ENCODE measurements at regions not wholly inside any gene's neighbourhood (a gene's known extent, or its start where the extent isn't known, plus 50 kb on each side); places are given as distances from the start of the nearest gene placed in this dataset.

DNA sequence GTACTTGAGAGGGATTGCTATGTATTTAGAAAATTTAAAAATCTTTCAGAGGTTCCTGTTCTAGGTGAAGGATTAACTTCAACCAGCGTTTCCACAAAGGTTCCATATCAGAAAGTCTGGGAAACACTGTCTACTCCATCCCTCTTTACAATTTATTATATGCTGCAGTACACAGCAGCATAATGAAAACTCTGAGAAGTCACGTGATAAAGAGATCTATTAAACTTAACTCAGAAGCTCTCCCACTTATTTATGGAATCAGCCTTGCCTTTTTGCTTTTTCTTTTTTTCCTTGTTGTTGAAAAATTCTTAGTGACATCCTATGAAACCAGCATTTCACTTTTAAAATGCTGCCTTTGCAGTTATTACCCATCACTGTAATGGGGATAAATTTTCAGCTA, 186.2 kb downstream of the ACER2 start:
- DNase-seq (ENCODE audit: low spot score) = no peak

DNA sequence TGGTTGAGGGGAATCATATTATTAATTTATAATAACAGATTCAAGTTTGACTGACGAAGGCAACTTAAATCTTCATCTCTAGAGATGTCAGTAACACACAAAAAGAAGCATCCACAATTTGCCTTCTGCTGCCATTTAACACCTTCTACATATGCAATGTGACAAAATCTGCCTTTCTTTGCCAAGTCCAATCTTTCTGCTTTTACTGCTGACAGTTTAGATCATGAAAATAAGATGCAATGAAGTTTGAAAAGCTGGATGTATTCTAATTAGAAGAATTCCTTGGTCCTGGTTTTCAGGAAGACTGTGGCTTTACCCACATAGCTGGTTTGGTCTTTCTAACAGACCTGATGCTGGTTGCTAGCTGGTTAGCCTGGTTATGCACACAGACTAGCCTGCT, 178.9 kb downstream of the ACER2 start:
- no peak for DNase-seq (ENCODE audit: low spot score)

- DNase-seq (ENCODE audit: low spot score) = no peak
Observed at GRCh38 chr9:19583890-19584289, 175.1 kb downstream of the ACER2 start.

GRCh38 chr9:19577411-19577810, 168.6 kb downstream of the ACER2 start:
- no peak for DNase-seq (ENCODE audit: low spot score)

GRCh38 chr9:19568946-19569345, 160.1 kb downstream of the ACER2 start:
- DNase-seq (ENCODE audit: low spot score) = no peak

GRCh38 chr9:19564396-19565061, 155.7 kb downstream of the ACER2 start:
- DNase-seq (ENCODE audit: low spot score) = no peak

GRCh38 chr9:19555214-19555613, 146.4 kb downstream of the ACER2 start:
- peak; percentile 2 for DNase-seq (ENCODE audit: low spot score)

DNA sequence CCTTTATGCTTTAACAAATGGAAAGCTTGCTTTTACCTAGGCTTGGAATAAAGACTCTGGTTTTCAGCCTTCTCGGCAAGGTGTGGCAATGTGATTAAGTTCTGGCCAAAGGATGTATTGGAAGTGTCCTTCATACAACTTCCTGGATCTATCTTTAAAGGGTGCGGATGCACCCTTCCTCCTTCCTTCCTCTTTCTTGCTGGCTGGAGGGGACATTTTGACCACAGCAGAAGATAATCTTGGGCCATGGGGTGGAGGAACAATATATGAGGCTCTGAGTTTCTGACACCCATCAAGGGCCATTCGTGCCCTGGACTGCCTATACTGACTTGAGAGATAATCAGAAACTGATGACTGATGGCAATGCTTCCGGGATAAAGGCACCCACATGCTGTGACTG, 145.7 kb downstream of the ACER2 start:
- DNase-seq (ENCODE audit: low spot score) = no peak

DNA sequence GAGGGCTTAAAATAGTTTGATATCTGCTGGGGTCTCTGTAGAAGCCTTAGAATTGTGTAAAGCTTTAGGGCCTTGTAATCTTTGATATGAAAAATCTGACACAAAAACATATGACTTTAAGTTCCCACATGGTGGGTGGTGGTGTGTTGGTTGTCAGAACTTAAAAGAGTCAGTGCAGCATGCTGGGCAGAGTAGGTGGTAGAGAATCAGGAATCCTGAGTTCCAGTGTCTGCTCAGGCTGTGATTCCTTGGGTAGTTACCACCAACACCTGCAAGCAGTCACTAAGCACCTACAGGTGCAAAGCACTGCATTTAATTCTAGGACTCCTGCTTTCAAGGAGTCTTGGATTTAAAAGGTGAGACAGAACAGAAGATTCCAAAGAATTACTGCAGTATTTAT, 144.6 kb downstream of the ACER2 start:
- no peak for DNase-seq (ENCODE audit: low spot score)

DNA sequence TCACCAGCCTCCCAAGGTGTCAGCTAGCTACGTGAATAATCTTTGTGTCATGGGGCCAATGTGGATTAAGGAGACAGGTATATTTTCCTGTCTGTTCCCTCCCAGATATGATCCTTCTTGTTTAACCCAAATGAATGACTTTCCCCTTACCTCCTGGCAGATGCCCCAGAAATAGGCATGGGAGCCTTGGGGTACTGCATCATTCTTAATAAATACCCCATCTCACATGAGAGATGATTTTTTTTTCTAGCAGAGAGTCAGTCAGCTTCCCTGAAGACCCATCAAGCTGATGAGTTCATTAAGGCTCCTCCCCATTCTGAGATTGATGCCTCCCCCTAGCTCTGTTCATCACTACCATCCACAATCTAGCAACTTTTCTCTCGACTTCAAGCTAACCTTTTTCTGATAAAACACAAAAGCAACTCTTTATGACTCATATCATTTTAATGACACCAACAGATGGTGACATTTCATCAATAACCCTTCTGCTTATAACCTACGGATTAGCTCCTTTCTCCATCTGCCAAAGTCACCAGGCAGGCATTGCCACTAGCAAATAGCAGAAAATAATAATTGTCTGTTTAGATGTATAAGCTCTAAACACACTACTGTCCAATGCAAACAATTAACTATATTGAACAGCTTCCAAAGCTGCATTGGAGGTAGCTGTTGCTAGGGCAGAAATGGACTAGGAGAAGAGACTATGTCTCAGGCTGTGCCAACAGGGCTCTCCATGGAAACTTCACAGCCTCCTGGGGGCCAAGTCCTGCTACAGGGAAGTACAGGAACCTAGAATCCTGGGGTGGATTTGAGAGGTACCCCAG, 143.7 kb downstream of the ACER2 start:
- DNase-seq (ENCODE audit: low spot score) = no peak

GRCh38 chr9:19551124-19551929, 142.5 kb downstream of the ACER2 start:
- no peak for DNase-seq (ENCODE audit: low spot score)

DNA sequence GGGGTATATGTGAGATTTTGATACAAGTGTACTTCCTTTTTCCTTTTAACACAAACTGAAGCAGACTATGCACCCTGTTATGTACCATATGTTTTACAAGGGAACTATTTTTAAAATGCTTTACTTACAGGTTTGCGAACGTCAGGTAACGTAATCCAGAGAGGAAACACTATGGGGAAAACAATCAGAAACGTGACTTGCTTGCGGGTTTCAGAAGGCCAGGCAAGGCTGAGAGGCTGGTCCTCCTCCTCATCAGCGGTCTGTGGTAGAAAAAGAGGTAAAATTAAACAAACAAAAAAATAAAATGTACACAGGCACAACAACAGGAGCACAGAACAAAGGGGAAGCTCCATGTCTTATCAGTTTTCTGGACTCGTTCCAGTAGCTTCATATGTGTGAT, 141.2 kb downstream of the ACER2 start:
- no peak for DNase-seq (ENCODE audit: low spot score)

- no peak for DNase-seq (ENCODE audit: low spot score)
Observed at GRCh38 chr9:19533373-19533772, 124.6 kb downstream of the ACER2 start.

- no peak for DNase-seq (ENCODE audit: low spot score)
Observed at GRCh38 chr9:19527663-19528062, 118.9 kb downstream of the ACER2 start.

GRCh38 chr9:19522558-19522957, 113.7 kb downstream of the ACER2 start:
- DNase-seq (ENCODE audit: low spot score) = no peak

GRCh38 chr9:19521205-19521604, 112.4 kb downstream of the ACER2 start:
- DNase-seq (ENCODE audit: low spot score) = no peak

DNA sequence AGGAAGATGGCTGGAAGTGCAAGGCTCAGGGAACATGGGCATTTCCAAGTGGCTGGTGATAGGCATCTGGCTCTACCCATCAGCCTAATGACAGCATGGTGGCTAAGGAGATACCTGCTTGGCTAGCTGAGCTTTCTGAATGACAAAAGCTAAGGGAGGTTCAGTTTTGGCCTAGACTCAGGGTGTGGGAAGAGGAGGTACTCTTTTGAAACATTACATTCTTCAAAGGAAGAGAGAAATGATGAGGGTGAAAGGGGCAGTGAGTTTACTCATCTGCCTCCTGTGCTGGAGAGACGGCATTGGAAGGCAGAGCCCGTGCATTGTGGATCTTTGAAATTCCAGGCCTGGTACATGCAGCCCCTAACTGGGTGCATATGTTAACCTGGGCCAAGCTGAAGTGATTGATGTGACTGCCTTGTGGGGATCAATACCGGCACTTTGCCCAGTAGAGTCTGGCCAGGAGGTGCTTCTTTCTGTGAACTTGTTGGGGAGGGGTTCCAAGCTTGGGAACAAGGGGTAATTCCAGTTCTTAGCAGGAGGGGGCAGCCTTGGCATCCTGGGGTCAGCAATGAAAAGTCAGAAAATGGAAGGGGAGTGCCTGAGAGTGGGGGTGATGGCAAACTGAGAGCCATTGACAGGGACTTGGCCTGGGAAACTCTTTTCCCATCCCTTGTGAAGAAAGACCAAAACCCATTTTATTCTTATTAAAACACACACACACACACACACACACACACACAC, 108.6 kb downstream of the ACER2 start:
- peak; percentile 20 for DNase-seq (ENCODE audit: low spot score)

DNA sequence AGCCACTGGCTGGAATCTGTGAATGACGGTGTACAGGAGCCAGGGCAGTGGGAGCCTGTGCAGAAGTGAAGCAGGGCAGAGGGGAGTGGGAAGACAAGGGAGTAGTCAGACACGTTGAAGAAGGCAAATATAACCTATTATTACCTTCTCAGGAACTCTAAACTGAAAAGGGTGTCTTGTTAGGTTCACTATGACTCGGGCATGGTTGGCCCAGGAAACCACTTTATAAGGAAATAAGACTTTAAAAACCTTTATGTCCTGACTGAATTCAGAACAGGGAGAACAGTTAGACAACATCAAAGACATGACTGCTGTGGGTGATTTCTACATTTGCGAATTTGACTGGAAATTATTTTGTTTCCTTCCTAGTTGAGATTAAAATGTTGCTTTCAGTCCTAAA, 107.5 kb downstream of the ACER2 start:
- peak; percentile 58 for DNase-seq (ENCODE audit: low spot score)

GRCh38 chr9:19513671-19514275, 105.0 kb downstream of the ACER2 start:
- no peak for DNase-seq (ENCODE audit: low spot score)

DNA sequence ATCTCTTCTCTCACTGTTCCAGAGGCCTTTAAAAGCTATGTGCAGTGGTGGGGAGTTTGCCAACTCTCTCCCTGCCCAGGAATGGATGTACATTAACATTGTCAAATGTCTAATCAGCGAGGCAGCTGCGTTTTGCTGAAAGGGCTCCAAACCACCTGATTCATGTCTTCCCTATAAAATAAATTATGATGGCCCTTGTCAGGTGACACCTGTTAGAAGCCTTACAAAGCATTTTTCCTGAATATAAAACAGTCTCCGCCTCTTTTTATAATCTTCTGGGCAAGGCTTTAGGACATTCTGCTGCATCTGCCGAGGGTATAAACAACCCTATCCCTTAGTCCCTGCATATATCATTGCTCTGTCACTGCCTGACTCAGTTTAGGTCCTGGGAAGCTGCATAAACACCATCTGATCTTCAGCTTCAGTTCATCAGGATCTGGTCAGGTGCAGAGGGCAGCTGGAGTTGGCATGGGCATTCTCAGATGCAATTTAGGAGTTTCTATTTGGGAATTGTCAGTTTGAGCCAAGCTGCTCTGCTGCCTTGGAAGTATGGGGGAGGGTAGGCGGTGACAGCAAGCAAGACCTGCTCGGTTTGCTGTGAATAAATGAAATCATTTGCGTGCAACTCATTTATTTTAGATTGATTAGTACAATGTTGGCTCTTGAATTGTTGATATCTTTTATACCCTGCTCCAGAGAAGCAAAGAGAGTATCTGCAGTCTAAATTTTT, 103.5 kb downstream of the ACER2 start:
- DNase-seq (ENCODE audit: low spot score) = no peak

DNA sequence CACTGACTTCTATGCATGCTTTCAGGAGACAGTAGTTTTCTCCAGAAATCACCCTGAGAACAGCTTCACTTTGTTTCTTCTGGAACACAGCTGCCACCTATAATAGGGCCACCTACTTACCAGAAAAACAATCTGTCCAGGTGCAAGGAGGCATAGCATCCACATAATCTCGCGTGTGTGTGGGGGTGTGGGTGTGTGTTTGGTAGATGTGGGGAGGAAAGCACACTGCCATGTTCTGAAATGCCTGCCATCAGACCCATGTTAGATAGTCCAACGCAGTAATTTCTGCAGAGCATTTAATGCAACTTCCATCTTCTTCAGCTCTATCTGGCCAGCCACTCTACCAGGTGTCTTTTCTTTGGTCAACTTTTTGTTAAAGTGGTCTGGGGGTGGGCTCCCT, 102.9 kb downstream of the ACER2 start:
- DNase-seq (ENCODE audit: low spot score) = no peak

Measured in activated CD4-positive, alpha-beta T cell treated with anti-CD3 and anti-CD28 coated beads, Interleukin-2, Interleukin-4, amounts not matched to agents 100 ng/mL and 50 ng/mL, durations not matched to agents 16 hours and 8 hours (primary cell).